Heart left ventricle (tissue), 16 donors: ENCODE measurements at regions not wholly inside any gene's neighbourhood (a gene's known extent, or its start where the extent isn't known, plus 50 kb on each side); places are given as distances from the start of the nearest gene placed in this dataset.

Experiments used
- ATAC-seq, 4 donors: fragments of 200-7000 bp; cut with Tn5 transposase; one replicate each; pipeline ENCODE4 v1.9.1; 2020 to 2022; ENCODE audit warnings: moderate library complexity in 4 of 4, mild to moderate bottlenecking in 3 of 4, moderate number of reproducible peaks in 1 of 4
- DNase-seq, 5 donors: peaks; one replicate each; pipeline ENCODE4 v3.0.0-alpha.2; 2020
- H3K27ac ChIP-seq, 12 donors: fragments of 200-600 bp; sonication (generic) in 4 of 12; one replicate each; pipeline versions ENCODE4 v1.5.0 to v1.8.0; 2016 to 2022; ENCODE audit warnings: mild to moderate bottlenecking in 2 of 12
- H3K27me3 ChIP-seq, 9 donors: fragments of 200-600 bp; sonication (generic) in 2 of 9; one replicate each; pipeline versions ENCODE4 v1.5.1 to v1.8.0; 2016 to 2022; ENCODE audit warnings: mild to moderate bottlenecking in 3 of 9
- H3K36me3 ChIP-seq, 9 donors: fragments of 200-600 bp; sonication (generic) in 2 of 9; one replicate each; pipeline versions ENCODE4 v1.5.0 to v1.8.0; 2018 to 2022; ENCODE audit warnings: mild to moderate bottlenecking in 2 of 9
- H3K4me1 ChIP-seq, 12 donors: fragments of 200-600 bp; sonication (generic) in 4 of 12; one replicate each; pipeline versions ENCODE4 v1.5.0 to v1.8.0; 2016 to 2022; ENCODE audit warnings: mild to moderate bottlenecking in 3 of 12
- H3K4me3 ChIP-seq, 12 donors: fragments of 200-600 bp; sonication (generic) in 4 of 12; one replicate each; pipeline versions ENCODE4 v1.5.0 to v1.8.0; 2017 to 2022; ENCODE audit warnings: mild to moderate bottlenecking in 9 of 12, moderate library complexity in 4 of 12
- H3K9me3 ChIP-seq, 12 donors: fragments of 200-600 bp; sonication (generic) in 4 of 12; one replicate each; pipeline versions ENCODE4 v1.5.0 to v1.8.0; 2016 to 2022; ENCODE audit warnings: mild to moderate bottlenecking in 1 of 12
- POLR2A ChIP-seq, 2 donors: fragments of 450-650 bp; IDR thresholded peaks; one replicate each; pipeline ENCODE4 v1.6.1; 2017; ENCODE audit warnings: antibody characterized with exemption in 2 of 2, mild to moderate bottlenecking in 2 of 2, moderate library complexity in 2 of 2
- WGBS, 4 donors: extraction: QIAGEN DNeasy Blood & Tissue Kit in 2 of 4; methylation state at CpG; one replicate each; pipeline versions ENCODE4 v1.1.5 to v1.1.7; 2013 to 2018; 5-methylcytosine and 5-hydroxymethylcytosine counted together
- intact Hi-C, 10 donors: fragments of 100-400 bp; cut with DNase I; formaldehyde crosslinking; loops; one replicate each; pipeline versions ENCODE4 v1.11.1 to v1.14.2; 2022
- TF ChIP-seq, protein P1 (sequence below), 12 donors: fragments of 200-600 bp; sonication (generic) in 4 of 12; IDR thresholded peaks; one replicate each; pipeline versions ENCODE4 v1.5.0 to v1.8.0; 2018 to 2022; ENCODE audit warnings: antibody characterized with exemption in 12 of 12, mild to moderate bottlenecking in 5 of 12
- donor health status: ischemic (EF 13 %, LVEDD 7.1; RV severe dilation, severe dysfunction).
- donor health status: healthy with polysubstance abuse.
- donor health status: DM: no; HTN: yes; CAD: no.
- donor health status: DM: no; HTN: no; CAD: no.
- donor health status: ischemic (EF 25% LVEDD 6.9; RV normal size, moderate dysfunction).
- donor health status: ischemic (EF 25% LVEDD 5.7; RV mildly dilated, moderate dysfunction).
- donor health status: healthy.
- donor health status: DM: yes; HTN: yes; CAD: no.
- donor health status: ischemic (EF 35%, LVEDD 5.7; RV mildly dilated, moderate dysfunction).
- donor health status: nonischemic (EF 11% LVEDD 7.7; RV severe dilation, severe dysfunction).
- donor health status: DM: yes; HTN: yes; CAD: no.
- donor health status: PGD.
- donor health status: ischemic (EF 29% LVEDD 5.4; RV normal size, mild dysfunction).
- donor health status: nonischemic (EF 23%, LVEDD 6.1; RV moderate dilation, normal function).

DNA sequence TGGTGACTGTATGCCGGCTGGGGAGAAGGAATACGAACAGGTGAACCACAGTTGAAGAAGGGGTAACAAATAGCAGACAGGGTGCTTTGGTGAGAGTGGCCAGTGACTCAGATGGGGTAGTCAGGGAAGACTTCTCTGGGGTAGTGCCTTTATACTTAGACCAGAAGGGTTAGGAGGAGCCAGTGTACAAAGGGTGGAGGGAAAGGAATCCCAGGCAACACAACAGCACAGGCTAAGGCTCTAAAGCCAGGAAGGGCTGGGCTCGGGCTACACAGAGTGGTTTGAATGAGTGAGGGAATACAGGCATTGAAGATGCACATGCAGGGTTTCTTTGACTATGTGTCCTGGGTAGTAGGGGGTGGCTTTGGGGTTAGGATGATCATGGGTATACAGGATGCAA, 70.6 kb upstream of the CXCL14 start:
- TF ChIP-seq, protein P1, sequence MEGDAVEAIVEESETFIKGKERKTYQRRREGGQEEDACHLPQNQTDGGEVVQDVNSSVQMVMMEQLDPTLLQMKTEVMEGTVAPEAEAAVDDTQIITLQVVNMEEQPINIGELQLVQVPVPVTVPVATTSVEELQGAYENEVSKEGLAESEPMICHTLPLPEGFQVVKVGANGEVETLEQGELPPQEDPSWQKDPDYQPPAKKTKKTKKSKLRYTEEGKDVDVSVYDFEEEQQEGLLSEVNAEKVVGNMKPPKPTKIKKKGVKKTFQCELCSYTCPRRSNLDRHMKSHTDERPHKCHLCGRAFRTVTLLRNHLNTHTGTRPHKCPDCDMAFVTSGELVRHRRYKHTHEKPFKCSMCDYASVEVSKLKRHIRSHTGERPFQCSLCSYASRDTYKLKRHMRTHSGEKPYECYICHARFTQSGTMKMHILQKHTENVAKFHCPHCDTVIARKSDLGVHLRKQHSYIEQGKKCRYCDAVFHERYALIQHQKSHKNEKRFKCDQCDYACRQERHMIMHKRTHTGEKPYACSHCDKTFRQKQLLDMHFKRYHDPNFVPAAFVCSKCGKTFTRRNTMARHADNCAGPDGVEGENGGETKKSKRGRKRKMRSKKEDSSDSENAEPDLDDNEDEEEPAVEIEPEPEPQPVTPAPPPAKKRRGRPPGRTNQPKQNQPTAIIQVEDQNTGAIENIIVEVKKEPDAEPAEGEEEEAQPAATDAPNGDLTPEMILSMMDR (IDR thresholded peaks at IDR 0.05), result no peak
- no peak for TF ChIP-seq POLR2A (IDR thresholded peaks at IDR 0.05)
- Histone ChIP-seq H3K36me3 (no peaks in the 10 kb centered on the region), H3K27me3 (no peaks in the 10 kb centered on the region), H3K4me1 (peaks cover 0 to 3% (median 0%) of the 10 kb centered on the region in 12 donors), H3K9me3 (no peaks in the 10 kb centered on the region), H3K27ac (no peak overlapping the region), H3K4me3 (no peak overlapping the region)
- WGBS, 4 donors, result 86 to 93% (median 88%) methylated on average over 3 of the region's 3 CpGs
- ATAC-seq (no peak), DNase-seq (no peak)
- intact Hi-C loops, result no loop called here

DNA sequence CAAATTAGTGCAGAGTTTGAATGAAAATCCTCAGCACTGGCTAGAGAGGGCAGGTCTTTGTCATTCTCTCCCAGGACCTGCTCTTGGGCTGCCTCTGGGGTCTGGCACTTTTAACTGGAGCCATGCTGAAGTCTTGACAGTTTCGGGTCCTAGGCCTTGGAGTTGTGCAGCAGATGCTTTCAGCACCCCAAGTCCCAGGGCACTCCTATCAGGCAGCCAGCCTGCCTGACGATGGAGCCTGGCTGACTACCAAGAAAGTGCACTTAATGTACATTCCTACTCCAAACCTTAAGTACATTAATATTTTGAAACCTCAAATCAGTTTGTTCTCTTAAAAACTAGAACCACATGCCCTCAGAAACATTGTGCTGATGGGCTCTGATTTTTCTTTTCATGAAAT, 69.3 kb upstream of the CXCL14 start:
- WGBS, 4 donors, result 35 to 45% (median 36%) methylated on average over 2 of the region's 2 CpGs
- TF ChIP-seq POLR2A (IDR thresholded peaks at IDR 0.05), result no peak
- TF ChIP-seq, protein P1 (IDR thresholded peaks at IDR 0.05), result no peak

GRCh38 chr5:135645336-135646180, 66.8 kb upstream of the CXCL14 start:
- DNase-seq, result no peak
- H3K27ac ChIP-seq, result no peak overlapping the region

More for the DNA sequence above, 69.3 kb upstream of the CXCL14 start:
- intact Hi-C loops, result no loop called here
- H3K4me1 ChIP-seq, result peaks cover 0 to 3% (median 0%) of the 10 kb centered on the region in 12 donors
- ATAC-seq (no peak), DNase-seq (no peak)
- no peaks in the 10 kb centered on the region for H3K36me3 ChIP-seq
- H3K9me3 ChIP-seq, result no peaks in the 10 kb centered on the region
- no peak overlapping the region for H3K4me3 ChIP-seq
- no peaks in the 10 kb centered on the region for H3K27me3 ChIP-seq
- H3K27ac ChIP-seq, result no peak overlapping the region

GRCh38 chr5:135644816-135645215, 66.0 kb upstream of the CXCL14 start:
- DNase-seq (no peak), ATAC-seq (no peak)
- Histone ChIP-seq H3K4me3 (no peak overlapping the region), H3K36me3 (no peaks in the 10 kb centered on the region), H3K4me1 (peaks cover 0 to 3% (median 0%) of the 10 kb centered on the region in 12 donors), H3K27ac (no peak overlapping the region), H3K27me3 (peaks cover 0 to 3% (median 0%) of the 10 kb centered on the region in 9 donors), H3K9me3 (no peaks in the 10 kb centered on the region)
- WGBS, 4 donors, result 95 to 97% (median 95%) methylated on average over 6 of the region's 6 CpGs
- intact Hi-C loops, result no loop called here
- TF ChIP-seq POLR2A (IDR thresholded peaks at IDR 0.05), result no peak
- TF ChIP-seq, protein P1 (IDR thresholded peaks at IDR 0.05), result no peak

More at GRCh38 chr5:135645336-135646180, 66.8 kb upstream of the CXCL14 start:
- H3K27me3 ChIP-seq, result peaks cover 0 to 3% (median 0%) of the 10 kb centered on the region in 9 donors
- WGBS, 4 donors, result 80 to 87% (median 83%) methylated on average over 8 of the region's 8 CpGs
- no peaks in the 10 kb centered on the region for H3K9me3 ChIP-seq
- no peak for ATAC-seq
- TF ChIP-seq, protein P1 (IDR thresholded peaks at IDR 0.05), result no peak
- TF ChIP-seq POLR2A (IDR thresholded peaks at IDR 0.05), result no peak
- intact Hi-C loops, result no loop called here
- H3K4me3 ChIP-seq, result no peak overlapping the region
- no peaks in the 10 kb centered on the region for H3K36me3 ChIP-seq
- H3K4me1 ChIP-seq, result peaks cover 0 to 3% (median 0%) of the 10 kb centered on the region in 12 donors
